ENCODE measurements at regions not wholly inside any gene's neighbourhood (a gene's known extent, or its start where the extent isn't known, plus 50 kb on each side); places are given as distances from the start of the nearest gene placed in this dataset.
A peak's percentile ranks its signal among the peaks of the same experiment; 100 is the strongest.

DNA sequence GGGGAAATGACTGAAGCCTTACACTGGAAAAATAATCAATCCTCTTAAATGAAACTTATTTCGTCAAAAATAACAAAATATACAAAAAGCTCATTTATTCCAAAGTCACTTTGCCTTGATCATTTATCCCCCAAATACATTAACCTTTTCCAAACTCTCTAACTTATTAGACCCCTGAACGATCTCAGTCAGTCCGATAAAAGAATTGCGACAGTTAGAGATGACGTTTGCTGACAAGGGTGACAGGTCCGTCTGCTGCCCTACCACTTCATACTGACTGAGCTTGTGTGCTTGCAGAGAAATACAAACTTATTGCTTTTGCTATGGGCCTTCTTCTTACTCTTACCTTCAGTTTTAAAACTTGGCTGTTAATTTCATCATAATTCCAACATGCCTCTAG lies 169.7 kb downstream of the ZDHHC21 start:
- intact Hi-C loops (cut with DNase I): loop anchor here (10.0 kb wide), 1 partner anchor 59 kb away; no protein-coding TSS in a partner anchor
- no peak for DNase-seq

DNA sequence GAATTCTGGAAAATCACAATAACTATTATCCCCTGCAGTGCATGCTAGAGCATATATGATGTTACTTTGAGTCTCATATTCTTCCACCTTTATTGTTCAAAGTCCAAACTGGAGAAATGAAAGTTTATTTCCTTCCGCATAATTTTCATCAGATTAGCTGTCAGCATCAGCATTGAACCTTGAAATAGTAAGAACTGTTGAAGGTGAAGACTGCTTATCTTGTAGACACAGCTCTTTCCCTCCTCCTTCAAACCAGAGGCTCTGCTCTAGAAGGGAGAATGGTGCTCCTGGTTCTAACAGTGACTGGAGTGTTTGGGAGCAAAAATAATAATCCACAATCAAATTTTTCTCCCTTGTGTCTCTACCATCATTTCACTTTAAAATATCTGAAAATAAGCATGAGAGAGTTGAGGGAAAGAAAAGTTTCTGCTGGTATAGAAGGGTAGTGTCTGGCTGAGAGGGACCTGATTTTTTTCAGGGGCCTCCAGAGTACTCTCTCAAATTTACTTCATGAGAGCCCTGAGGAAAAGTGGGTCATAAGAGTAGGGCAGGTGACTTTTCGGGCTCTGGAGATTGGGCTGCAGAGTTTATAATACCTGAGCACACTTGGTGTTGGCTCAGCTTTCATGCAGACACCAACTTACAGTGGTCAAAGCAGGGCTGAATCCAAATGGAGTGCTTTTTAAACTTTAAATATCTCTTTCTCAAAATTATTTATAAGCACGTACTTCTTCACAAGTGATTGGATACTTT lies 170.4 kb downstream of the ZDHHC21 start:
- DNase-seq: no peak
- intact Hi-C loops (cut with DNase I): loop anchor here (10.0 kb wide), 1 partner anchor 58 kb away; no protein-coding TSS in a partner anchor

DNA sequence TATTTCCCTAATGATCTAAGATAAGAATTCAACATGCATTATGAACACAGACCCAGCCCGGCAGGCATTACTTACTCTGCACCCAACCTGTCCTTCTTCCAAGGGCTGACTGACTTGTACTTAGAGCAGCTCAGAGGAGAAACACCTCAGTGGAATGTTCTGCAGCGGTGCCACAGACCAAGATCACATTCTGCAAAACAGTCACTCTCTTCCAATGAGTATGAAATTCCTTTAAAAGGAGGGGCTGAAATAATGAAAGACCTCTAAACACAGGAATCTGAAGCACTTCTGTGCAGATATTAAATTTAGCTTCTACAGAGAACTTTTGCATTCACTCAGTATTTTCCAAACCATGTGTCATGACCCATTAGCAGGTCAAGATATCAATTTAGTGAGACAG lies 172.9 kb downstream of the ZDHHC21 start:
- intact Hi-C loops (cut with DNase I): loop anchor here (10.0 kb wide), 1 partner anchor 56 kb away; no protein-coding TSS in a partner anchor

DNA sequence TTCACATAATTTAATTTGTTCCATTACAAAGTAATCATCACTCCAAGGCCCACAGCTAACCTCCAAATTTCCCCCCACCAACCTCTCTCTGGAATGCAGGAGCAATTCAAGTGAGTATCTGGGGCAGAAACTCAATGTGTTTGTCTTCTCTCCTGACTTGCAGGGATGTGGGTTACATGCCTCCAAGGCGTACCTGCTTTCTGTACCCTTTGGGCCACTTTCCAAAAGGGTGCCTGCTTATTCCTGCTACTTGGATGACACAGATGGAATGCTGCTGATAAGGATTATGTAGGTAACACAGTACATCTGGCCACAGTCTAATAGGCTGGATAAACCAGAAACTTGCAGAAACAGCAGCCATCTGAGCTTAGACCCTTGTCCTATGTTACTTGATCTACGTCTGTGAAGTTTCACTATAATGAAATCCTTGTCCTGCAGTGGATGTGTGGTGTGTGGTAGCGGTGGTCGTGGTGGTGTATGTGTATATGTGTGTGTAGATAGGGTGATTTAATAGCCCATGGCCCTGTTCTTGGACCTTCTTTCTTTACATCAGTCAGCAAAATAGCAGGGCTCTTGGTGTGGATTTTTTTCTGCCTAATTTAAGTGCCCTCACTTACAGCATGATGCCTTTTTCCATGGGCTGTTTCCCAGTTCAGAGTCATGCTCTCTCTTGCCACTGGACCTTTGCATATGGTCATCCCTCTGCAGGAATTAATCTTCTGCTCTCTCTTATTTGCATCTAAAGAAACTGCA lies 175.9 kb downstream of the ZDHHC21 start:
- intact Hi-C loops (cut with DNase I): no loop called here
- DNase-seq: no peak

More for the DNA sequence above, 172.9 kb downstream of the ZDHHC21 start:
- DNase-seq: no peak

DNA sequence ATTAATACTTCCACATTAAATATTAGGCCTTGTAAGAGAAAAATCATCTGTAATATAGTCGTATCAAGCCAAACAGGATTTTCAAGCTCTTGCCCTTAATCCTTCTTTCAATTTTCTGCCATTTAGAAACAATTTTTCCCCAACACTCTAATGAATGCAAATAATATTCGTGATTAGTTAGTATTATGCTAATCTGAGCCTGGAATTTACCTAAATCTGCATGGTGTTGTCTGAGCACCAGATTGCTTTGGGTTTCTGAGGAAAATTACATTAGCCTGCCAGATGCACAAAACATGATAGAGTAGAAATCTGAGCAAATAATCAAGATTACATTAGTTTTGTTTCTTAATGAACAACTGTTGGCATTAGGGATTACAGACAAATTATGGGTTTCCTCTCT lies 176.6 kb downstream of the ZDHHC21 start:
- no peak for DNase-seq
- intact Hi-C loops (cut with DNase I): no loop called here

DNA sequence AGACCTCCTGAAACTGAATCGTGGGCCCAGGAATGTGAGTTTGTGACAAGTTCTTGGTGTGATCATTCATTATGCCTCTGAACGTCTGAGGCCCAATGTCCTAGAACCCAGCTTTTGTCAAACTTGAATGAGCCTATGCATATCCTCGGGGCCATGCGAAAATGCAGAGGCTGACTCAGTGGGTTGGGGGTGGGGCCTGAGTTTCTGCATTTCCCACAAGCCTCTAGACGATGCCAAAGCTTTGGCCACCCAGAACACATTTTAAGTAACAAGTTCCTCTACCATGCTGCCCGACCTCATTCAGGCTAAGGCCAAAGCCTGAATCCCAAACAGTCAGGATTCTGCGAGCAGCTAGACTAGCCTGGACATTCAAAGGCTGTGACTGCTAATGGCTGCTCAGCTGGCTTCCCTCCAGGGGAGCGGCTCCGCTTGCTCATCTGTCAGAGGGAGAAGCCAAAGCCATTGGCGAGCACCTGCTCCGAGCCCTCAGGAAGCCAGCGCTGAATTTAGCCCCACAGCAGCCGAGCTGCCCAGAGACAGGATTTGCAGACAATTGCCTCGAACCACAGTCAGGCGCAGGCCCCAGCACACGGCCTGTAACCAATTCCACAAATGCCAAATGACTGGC lies 177.5 kb downstream of the ZDHHC21 start:
- intact Hi-C loops (cut with DNase I): no loop called here

DNA sequence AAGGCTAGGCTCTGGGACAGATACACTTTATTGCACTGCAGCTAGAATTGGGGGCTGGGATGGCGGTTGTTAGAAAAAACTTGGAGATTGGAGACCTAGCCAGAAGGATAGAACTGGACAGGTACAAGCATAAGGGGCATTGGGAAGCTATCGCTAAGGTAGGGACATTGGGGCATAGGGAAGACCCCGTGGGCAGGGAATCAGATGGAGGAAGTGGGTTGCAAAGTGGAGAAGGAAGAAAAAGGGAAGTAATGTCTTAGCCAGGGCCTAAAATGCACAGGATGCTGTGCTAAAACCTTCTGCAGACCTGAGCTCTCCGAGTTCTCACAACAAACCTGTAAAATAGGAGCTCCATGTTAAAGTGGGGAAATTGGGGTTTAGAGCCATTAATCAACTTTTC lies 178.2 kb downstream of the ZDHHC21 start:
- intact Hi-C loops (cut with DNase I): no loop called here
- no peak for DNase-seq

More for the DNA sequence above, 177.5 kb downstream of the ZDHHC21 start:
- DNase-seq: peak in 19 of 42 donors; percentile 2 to 68 (median 24)

DNA sequence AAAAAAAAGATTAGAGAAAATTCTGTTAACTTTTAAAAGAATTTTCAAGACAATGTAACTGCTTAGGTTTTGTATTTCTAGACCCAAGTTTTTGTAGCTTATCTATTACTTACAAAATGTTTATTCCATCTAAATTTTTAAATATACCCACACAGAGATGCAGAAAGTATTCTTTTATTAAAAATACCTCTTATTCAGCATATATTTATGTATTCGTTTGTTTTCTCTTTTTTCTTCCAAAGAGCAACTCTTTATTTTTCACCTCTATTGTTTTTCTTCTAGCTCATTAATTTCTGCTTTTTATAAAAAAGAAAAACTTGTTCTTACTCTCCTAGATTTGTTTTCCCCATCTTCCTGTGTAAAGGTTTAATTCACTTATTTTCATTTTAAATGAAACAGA lies 180.3 kb downstream of the ZDHHC21 start:
- intact Hi-C loops (cut with DNase I): no loop called here
- DNase-seq: no peak

DNA sequence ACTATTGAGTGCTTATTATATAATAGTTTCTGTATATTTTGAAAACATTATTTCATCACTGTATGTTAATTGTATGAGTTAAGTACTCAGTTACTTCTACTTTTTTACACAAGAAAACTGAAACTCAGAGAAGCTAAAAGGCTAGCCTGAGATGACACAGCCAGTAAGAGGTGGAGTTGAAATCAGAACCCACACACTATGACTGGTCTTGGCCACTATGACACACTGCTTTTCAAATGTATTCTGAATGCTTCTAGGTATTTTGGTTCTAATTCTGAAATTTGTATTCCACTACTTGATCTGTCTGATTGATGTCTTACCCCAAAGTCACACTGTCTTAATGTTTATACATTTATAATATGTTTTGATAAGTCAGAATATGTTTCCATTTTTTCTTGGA lies 181.8 kb downstream of the ZDHHC21 start:
- intact Hi-C loops (cut with DNase I): no loop called here
- DNase-seq: no peak

DNA sequence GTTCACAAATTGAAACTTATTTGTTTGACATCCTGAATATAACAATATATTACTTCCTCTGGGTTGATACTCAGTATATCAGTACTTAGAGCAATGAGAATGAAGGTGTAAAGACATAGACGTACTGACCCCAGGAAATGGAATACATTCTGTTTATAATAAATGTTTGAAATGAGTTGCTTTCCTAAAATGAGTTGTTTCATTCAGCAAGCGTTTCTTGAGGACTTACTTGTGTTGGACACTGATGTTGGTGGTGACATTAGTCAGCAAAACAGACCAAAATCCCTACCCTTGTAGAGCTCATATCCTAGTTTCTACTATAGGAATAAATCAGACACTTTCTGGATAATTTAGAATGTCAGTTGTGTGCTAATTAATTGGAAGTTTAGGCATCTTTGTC lies 184.3 kb downstream of the ZDHHC21 start:
- intact Hi-C loops (cut with DNase I): no loop called here
- no peak for DNase-seq

DNA sequence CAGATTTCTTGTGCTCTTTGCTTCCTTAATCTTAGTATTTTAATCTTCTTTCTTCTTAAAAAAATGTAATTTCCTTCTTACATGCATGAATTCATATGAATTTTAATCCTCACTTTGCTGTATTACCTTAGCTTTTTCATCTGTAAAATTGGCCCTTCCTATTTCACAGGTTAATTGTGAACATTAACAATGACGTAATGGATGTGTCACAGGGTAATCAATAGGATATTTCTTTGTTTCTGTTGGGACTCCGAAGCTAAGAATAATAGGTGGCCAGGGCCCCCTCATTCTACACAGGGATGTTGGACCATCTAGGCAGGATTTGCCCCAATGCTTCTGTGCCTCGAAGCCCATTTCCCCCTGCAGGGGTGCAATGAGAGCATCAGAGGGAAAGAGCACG lies 187.4 kb upstream of the NFIB start:
- no peak for DNase-seq

DNA sequence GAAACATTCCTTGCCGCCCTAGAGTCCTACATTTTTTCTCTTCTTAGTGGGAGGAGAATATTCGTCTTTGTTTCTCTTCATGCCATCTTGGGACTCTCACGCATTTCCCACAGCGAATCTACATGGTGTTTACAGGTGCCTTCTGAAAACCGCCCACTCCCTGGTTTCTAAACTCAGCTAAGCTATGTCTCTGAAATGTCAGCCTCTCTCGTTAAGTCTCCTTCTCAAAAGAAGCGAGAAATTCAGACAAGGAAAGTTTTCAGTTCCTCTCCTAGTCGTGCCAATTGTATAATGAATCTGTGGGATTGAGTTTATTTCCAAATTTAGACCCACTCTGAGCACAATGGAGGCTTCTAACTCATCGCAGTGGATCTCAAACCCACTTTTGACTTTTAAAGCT lies 186.8 kb upstream of the NFIB start:
- peak in 8 of 42 donors; percentile 4 to 42 (median 18) for DNase-seq
- intact Hi-C loops (cut with DNase I): no loop called here

More for the DNA sequence above, 187.4 kb upstream of the NFIB start:
- intact Hi-C loops (cut with DNase I): no loop called here

DNA sequence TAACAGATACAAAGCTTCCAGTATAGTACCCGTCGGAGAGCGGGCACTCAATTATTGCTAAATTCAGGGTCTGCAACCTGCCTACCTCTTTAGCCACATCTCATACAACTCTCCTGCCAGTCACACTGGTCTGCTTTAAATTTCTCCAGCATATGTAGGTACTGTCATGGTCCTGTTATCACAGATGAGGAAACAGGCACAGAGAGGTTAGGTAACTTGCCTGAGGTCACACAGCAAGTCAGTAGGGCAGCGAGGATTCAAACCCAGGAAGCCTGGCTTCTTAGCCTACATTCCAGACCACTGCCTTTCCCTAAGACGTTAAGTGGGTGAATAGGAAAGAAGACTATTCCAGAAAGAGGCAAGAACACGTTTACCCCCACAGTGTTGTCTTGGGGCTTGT lies 186.0 kb upstream of the NFIB start:
- intact Hi-C loops (cut with DNase I): no loop called here
- no peak for DNase-seq

DNA sequence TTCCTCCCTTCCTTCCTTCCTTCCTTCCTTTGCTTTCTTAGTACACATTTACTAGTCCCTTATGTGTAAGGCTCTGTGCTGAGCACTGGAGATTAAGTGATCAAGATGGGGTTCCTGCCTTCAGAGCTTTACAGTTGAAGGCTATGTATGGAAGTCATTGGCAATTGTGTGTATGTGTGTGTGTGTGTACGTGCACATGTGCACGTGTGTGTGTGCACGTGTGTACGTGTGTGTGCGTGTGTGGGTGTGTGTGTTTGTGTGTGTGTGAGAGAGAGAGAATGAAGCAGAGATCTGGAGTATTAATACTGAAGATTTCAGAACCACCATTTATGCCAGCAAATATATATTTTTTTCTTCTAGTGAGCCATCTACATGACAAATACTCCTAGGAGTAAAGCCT lies 184.9 kb upstream of the NFIB start:
- no peak for DNase-seq
- intact Hi-C loops (cut with DNase I): no loop called here

DNA sequence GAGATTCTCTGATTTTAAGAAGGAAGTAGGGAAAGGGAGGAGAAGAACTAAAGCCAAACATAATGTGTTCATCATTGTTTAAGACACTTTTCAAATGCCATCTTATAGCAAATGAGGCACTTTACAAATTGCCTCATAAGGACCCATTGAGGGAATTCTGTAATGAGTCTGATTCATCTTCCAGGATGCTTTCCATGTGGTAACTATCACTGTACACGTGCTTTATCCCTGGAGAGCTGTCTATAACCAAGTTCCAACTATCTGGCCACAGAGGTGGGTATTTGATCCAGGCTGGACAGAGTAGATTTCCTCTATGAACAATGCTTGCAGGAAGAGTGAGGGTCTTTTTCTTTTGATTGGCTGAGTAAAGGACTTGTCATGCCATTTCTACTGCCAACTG lies 183.5 kb upstream of the NFIB start:
- intact Hi-C loops (cut with DNase I): no loop called here
- DNase-seq: no peak

DNA sequence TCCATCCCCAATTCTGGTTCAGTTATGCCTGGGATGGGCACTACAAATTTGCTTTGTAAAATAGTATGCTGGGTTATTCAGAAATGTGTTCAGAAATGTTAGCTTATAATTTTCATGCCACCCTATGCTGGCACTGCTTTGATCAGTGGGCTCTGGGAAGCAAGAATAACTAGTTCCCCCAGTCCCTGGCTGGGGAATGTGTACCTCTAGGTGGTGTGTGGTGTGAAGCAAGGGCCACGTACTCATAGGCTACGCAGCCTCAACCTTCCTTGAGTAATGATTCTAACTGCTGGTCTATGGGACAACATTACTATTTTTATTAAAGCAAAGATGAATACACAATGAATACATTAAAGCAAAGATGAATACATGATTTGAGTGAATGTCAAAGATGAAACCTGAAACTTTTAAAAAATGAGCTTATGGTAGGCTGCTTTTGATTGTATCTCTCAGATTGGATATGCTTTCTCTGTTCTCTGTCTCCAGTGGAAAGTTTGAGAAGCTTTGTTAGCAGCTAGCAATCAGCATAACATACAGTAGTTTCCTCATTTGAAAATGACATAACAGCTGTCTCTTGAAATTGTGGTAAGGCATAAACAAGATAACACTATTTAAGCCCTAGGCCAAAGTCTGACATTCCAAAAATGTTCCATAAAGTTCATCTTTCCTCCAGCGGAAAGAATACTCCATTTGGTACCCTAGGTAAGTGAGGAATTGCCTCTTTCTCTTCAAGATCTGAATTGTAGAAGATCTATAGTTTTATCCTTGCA lies 174.7 kb upstream of the NFIB start:
- intact Hi-C loops (cut with DNase I): no loop called here
- no peak for DNase-seq

DNA sequence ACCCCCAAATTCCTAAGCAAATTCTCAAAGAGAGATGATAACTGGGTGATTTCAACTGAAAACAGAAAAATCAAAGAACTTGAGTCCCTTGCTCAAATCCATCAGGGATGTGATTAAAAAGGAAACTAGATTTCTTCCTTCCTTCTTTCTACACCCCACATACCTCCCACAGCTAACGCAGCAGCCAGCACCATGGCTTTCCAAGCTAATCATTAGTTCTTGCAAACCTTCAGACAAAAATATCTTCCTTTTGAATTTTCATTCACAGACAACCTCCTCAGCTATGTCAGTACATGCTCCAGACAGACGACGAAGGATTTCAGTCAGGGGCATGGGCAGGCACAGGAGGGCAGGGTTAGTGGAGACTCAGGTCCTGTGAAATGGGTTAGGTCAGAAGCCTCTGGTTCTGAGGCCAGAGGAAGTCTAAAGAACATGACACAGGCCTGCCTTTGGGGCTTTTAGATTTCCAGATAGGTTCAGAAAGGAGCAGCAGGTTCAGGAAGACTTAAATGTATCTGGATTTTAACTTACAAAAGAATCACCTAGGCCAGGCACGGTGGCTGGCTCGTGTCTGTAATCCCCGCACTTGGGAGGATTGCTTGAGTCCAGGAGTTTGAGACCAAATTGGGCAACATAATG lies 173.7 kb upstream of the NFIB start:
- intact Hi-C loops (cut with DNase I): no loop called here
- peak in 24 of 42 donors; percentile 4 to 66 (median 31) for DNase-seq

DNA sequence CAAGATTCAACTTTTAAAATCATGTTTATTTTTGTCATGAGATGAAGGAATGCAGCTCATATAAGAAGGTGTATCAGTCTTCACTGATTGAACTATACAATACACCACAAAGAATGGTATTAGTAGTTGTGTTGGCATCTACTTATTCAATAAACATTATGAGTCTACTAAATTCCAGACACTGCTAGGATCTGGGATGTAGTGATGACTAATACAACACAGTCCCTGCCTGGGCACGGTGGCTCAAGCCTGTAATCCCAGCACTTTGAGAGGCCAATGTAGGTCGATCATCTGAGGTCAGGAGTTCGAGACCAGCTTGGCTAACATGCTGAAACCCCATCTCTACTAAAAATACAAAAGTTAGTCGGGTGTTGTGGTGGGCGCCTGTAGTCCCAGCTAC lies 171.4 kb upstream of the NFIB start:
- intact Hi-C loops (cut with DNase I): no loop called here
- DNase-seq: no peak

DNA sequence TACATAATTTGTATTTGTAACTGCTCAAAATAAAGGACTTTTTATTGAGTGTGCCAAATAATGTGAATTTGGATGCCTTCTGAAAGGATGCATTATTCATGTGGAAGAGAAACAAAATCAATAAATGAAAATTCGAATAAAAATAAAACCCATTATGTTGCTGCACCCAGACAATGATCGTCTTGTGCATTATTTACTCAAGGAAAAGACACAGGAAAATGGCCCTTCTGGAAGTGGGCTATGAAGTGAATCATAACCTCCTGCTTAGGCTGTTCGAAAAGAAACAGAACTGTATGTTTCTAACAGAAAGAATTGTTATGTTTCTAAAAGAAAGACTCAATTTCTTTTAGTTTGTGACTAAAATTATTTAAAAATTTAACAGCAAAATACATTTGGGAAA lies 168.9 kb upstream of the NFIB start:
- intact Hi-C loops (cut with DNase I): no loop called here
- no peak for DNase-seq

Measured in head of caudate nucleus (tissue), 42 donors.